Endothelial cell of umbilical vein (primary cell): ENCODE measurements at regions not wholly inside any gene's neighbourhood (a gene's known extent, or its start where the extent isn't known, plus 50 kb on each side); places are given as distances from the start of the nearest gene placed in this dataset.

Source experiments
- EZH2 ChIP-seq: IDR thresholded peaks from 2 replicates; pipeline ENCODE4 v1.6.1; 2012; ENCODE audit warnings: borderline replicate concordance, low read depth, mild to moderate bottlenecking, moderate library complexity, low read length, inconsistent platforms; ENCODE audit not compliant: severe bottlenecking
- MYC ChIP-seq: IDR thresholded peaks from one replicate; pipeline ENCODE4 v1.6.1; 2011; ENCODE audit warnings: mild to moderate bottlenecking, low read depth, low read length
- POLR2A ChIP-seq: IDR thresholded peaks from 2 replicates; pipeline ENCODE4 v1.6.1; 2012; ENCODE audit warnings: low read depth, mild to moderate bottlenecking, control low read depth, low read length
- POLR2AphosphoS5 ChIP-seq: IDR thresholded peaks from 2 replicates; pipeline ENCODE4 v1.6.1; 2012; ENCODE audit warnings: low read depth, mild to moderate bottlenecking, control low read depth, low read length, moderate library complexity; ENCODE audit not compliant: insufficient read depth
- TF ChIP-seq, protein P1 (sequence below), 2 donors: IDR thresholded peaks; 1 replicate in 1 of 2; 2 replicates in 1 of 2; pipeline ENCODE4 v1.5.1; 2011; ENCODE audit warnings: low read length in 2 of 2, mild to moderate bottlenecking in 2 of 2, moderate library complexity in 2 of 2, control low read depth in 1 of 2, inconsistent platforms in 1 of 2, low read depth in 1 of 2; ENCODE audit not compliant: insufficient read depth in 1 of 2; ENCODE audit errors: extremely low read depth in 1 of 2

DNA sequence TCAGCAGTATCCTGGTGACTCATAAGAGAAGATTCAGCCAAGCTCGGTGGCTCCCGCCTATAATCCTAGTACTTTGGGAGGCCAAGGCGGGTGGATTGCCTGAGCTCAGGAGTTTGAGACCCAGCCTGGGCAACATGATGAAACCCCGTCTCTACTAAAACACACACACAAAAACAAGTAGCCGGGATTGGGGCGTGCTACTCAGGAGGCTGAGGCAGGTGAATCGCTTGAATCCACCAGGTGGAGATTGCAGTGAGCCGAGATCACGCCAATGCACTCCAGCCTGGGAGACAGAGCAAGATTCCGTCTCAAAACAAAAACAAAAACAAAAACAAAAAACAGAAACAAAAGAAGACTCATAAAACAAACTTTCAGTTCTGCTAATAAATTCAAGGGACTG is 551.1 kb upstream of the POT1 start:
- TF ChIP-seq EZH2 (no peak), POLR2AphosphoS5 (no peak), MYC (no peak), POLR2A (no peak)
- TF ChIP-seq, protein P1, sequence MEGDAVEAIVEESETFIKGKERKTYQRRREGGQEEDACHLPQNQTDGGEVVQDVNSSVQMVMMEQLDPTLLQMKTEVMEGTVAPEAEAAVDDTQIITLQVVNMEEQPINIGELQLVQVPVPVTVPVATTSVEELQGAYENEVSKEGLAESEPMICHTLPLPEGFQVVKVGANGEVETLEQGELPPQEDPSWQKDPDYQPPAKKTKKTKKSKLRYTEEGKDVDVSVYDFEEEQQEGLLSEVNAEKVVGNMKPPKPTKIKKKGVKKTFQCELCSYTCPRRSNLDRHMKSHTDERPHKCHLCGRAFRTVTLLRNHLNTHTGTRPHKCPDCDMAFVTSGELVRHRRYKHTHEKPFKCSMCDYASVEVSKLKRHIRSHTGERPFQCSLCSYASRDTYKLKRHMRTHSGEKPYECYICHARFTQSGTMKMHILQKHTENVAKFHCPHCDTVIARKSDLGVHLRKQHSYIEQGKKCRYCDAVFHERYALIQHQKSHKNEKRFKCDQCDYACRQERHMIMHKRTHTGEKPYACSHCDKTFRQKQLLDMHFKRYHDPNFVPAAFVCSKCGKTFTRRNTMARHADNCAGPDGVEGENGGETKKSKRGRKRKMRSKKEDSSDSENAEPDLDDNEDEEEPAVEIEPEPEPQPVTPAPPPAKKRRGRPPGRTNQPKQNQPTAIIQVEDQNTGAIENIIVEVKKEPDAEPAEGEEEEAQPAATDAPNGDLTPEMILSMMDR (IDR thresholded peaks at IDR 0.05; ENCODE audit: extremely low read depth in 1 of 2, insufficient read depth in 1 of 2, low read depth in 1 of 2, low read length in 2 of 2), result no peak
